ENCODE measurements at regions not wholly inside any gene's neighbourhood (a gene's known extent, or its start where the extent isn't known, plus 50 kb on each side); places are given as distances from the start of the nearest gene placed in this dataset.

GRCh38 chr11:70494559-70495350 is 96.4 kb downstream of the CTTN start:
- no peaks in the 10 kb centered on the region for H3K79me2 ChIP-seq (replicated peaks; ENCODE audit: insufficient read depth, low read length)
- no peak overlapping the region for H3K4me3 ChIP-seq (ENCODE audit: low read length)
- no peak overlapping the region for H2AFZ ChIP-seq (ENCODE audit: low read depth, low read length)

More at GRCh38 chr11:70494559-70495350, 96.4 kb downstream of the CTTN start:
- TF ChIP-seq REST (IDR thresholded peaks at IDR 0.05; ENCODE audit: borderline replicate concordance) (no peak), CTCF (IDR thresholded peaks at IDR 0.05; ENCODE audit: poor library complexity, severe bottlenecking) (no peak), MXI1 (conservative IDR thresholded peaks at IDR 0.05; ENCODE audit: poor library complexity, severe bottlenecking) (no peak), TAF1 (IDR thresholded peaks at IDR 0.05; ENCODE audit: low read depth) (no peak), POLR2AphosphoS5 (IDR thresholded peaks at IDR 0.05) (no peak), SMC3 (conservative IDR thresholded peaks at IDR 0.05; ENCODE audit: poor library complexity) (no peak)
- no peaks in the 10 kb centered on the region for H3K27me3 ChIP-seq (ENCODE audit: insufficient read depth, low read depth, low read length)
- H3K36me3 ChIP-seq (ENCODE audit: insufficient read depth, low read length): peaks cover 15% of the 10 kb centered on the region
- H3K9ac ChIP-seq (ENCODE audit: low read length): no peak overlapping the region
- H3K9me2 ChIP-seq (ENCODE audit: insufficient read depth, low read length): no peaks in the 10 kb centered on the region
- peaks cover 6% of the 10 kb centered on the region for H3K9me3 ChIP-seq (ENCODE audit: low read length)
- no peaks in the 10 kb centered on the region for H3F3A ChIP-seq (ENCODE audit: insufficient read depth, low read length, poor library complexity, severe bottlenecking)
- H3K27ac ChIP-seq (ENCODE audit: low read length): no peak overlapping the region
- no peaks in the 10 kb centered on the region for H4K20me1 ChIP-seq (ENCODE audit: insufficient read depth)
- H3K4me2 ChIP-seq (ENCODE audit: low read length): no peak overlapping the region
